ENCODE measurements at regions not wholly inside any gene's neighbourhood (a gene's known extent, or its start where the extent isn't known, plus 50 kb on each side); places are given as distances from the start of the nearest gene placed in this dataset.

GRCh38 chr4:112007391-112007790 is 137.9 kb upstream of the FAM241A start:
- ChIA-PET CTCF (interaction anchor here (1.3 to 2.2 kb wide), 2 partner anchors 11 to 25 kb away, joined by 5 read pairs; no protein-coding TSS in a partner anchor), POLR2A (no interaction called here)
- TF ChIP-seq CTCF (IDR thresholded peaks at IDR 0.05; ENCODE audit: control extremely low read depth, extremely low read depth, low read depth, missing control alignments), result no peak
- no peak for DNase-seq (ENCODE audit: extremely low spot score)

- CTCF ChIA-PET, result no interaction called here
- POLR2A ChIA-PET, result no interaction called here
- DNase-seq (ENCODE audit: extremely low spot score), result no peak
- TF ChIP-seq CTCF (IDR thresholded peaks at IDR 0.05; ENCODE audit: control extremely low read depth, extremely low read depth, low read depth, missing control alignments), result no peak
Observed at GRCh38 chr4:112015960-112016359, 129.3 kb upstream of the FAM241A start.

- no peak for TF ChIP-seq CTCF (IDR thresholded peaks at IDR 0.05; ENCODE audit: control extremely low read depth, extremely low read depth, low read depth, missing control alignments)
- ChIA-PET POLR2A (no interaction called here), CTCF (interaction anchor here (1.2 to 2.4 kb wide), 3 partner anchors 8 to 18 kb away, joined by 3 to 17 read pairs (median 3); no protein-coding TSS in a partner anchor)
- no peak for DNase-seq (ENCODE audit: extremely low spot score)
Observed at GRCh38 chr4:112023402-112023950, 121.8 kb upstream of the FAM241A start.

- DNase-seq (ENCODE audit: extremely low spot score), result no peak
- ChIA-PET CTCF (interaction anchor here (0.9 kb wide), 1 partner anchor 82 kb away, joined by 3 read pairs; no protein-coding TSS in a partner anchor), POLR2A (no interaction called here)
- TF ChIP-seq CTCF (IDR thresholded peaks at IDR 0.05; ENCODE audit: control extremely low read depth, extremely low read depth, low read depth, missing control alignments), result no peak
Observed at GRCh38 chr4:112026058-112026457, 119.2 kb upstream of the FAM241A start.

GRCh38 chr4:112029771-112030171 is 115.5 kb upstream of the FAM241A start:
- POLR2A ChIA-PET, result no interaction called here
- CTCF ChIA-PET, result interaction anchor here (1.2 to 5.2 kb wide), 2 partner anchors 85 to 174 kb away, joined by 3 to 49 read pairs; no protein-coding TSS in a partner anchor
- TF ChIP-seq CTCF (IDR thresholded peaks at IDR 0.05; ENCODE audit: control extremely low read depth, extremely low read depth, low read depth, missing control alignments), result no peak
- DNase-seq (ENCODE audit: extremely low spot score), result no peak

- ChIA-PET POLR2A (no interaction called here), CTCF (interaction anchor here (0.6 to 5.2 kb wide), 27 partner anchors 8 to 1512 kb away, joined by 3 to 49 read pairs (median 4); no protein-coding TSS in a partner anchor)
- peak; percentile 50 for DNase-seq (ENCODE audit: extremely low spot score)
- peak; percentile 56 for TF ChIP-seq CTCF (IDR thresholded peaks at IDR 0.05; ENCODE audit: control extremely low read depth, extremely low read depth, low read depth, missing control alignments)
Observed at GRCh38 chr4:112031712-112032328, 113.4 kb upstream of the FAM241A start.
